ENCODE measurements at regions not wholly inside any gene's neighbourhood (a gene's known extent, or its start where the extent isn't known, plus 50 kb on each side); places are given as distances from the start of the nearest gene placed in this dataset.

GRCh38 chr4:116603096-116603495 lies 482.3 kb downstream of the TRAM1L1 start:
- TF ChIP-seq CTCF (IDR thresholded peaks at IDR 0.05) (no peak), POLR2A (IDR thresholded peaks at IDR 0.05) (no peak)

Data from lower leg skin (tissue), 3 donors.